ENCODE measurements at regions not wholly inside any gene's neighbourhood (a gene's known extent, or its start where the extent isn't known, plus 50 kb on each side); places are given as distances from the start of the nearest gene placed in this dataset.

- DNase-seq (ENCODE audit: insufficient read length, low spot score) (no peak), FAIRE-seq (no peak)
- TF ChIP-seq POLR2A (IDR thresholded peaks at IDR 0.05; ENCODE audit: low read depth, low read length) = no peak
Measured at GRCh38 chr7:91811641-91812040, 68.9 kb downstream of the MTERF1 start.

- DNase-seq (ENCODE audit: insufficient read length, low spot score) (no peak), FAIRE-seq (no peak)
- TF ChIP-seq POLR2A (IDR thresholded peaks at IDR 0.05; ENCODE audit: low read depth, low read length) = no peak
Measured at GRCh38 chr7:91812388-91812787, 68.1 kb downstream of the MTERF1 start.

- FAIRE-seq = no peak
- no peak for DNase-seq (ENCODE audit: insufficient read length, low spot score)
- no peak for TF ChIP-seq POLR2A (IDR thresholded peaks at IDR 0.05; ENCODE audit: low read depth, low read length)
Measured at GRCh38 chr7:91814189-91814588, 66.3 kb downstream of the MTERF1 start.

All from H54 (cell line).